NAMALWA (cell line): ENCODE measurements at regions not wholly inside any gene's neighbourhood (a gene's known extent, or its start where the extent isn't known, plus 50 kb on each side); places are given as distances from the start of the nearest gene placed in this dataset.
"Not testable (repeated sequence)": the region's sequence is repeated elsewhere in the genome, so short reads cannot be mapped to it uniquely, and the experiment has no call there.

Experiments
- DNase-seq: peaks from one replicate; pipeline ENCODE4 v3.0.0-alpha.2; 2015; ENCODE audit warnings: low spot score

- no peak for DNase-seq
These were observed 313.2 kb upstream of the B3GAT1 start for GRCh38 chr11:134725211-134725610.

GRCh38 chr11:134724779-134725140 is 312.7 kb upstream of the B3GAT1 start:
- no peak for DNase-seq

DNA sequence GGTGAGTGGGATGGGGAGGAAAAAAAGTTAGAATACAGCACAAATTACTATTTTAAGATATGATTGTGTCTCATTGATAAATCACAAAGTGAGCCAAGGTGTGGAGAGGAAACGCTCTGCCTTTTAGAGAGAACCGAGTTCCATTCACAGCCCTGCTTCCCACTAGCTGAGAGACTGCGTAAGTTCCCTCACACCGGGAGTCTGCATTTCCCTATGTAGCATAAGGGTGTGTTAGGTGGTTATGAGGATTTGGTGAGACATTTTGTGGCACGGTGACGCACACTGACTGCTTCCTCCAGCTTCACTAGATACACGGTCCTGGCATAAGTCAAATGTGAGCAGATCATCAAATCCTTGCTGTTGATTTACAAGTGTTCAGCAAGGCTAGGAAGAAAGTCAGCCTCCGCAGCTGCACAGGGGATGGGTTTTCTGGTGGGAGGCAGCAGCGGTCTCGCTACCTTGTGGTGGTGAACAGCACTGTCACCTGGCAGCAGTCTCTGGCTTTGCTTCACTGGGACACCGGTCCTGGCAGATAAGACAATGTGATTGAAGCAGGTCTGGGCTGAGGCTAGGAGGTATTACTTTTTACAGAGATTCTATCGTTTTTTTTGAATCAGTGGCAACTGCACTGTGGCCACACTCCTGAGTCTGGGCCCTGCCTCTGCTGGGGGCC is 312.2 kb upstream of the B3GAT1 start:
- no peak for DNase-seq

DNA sequence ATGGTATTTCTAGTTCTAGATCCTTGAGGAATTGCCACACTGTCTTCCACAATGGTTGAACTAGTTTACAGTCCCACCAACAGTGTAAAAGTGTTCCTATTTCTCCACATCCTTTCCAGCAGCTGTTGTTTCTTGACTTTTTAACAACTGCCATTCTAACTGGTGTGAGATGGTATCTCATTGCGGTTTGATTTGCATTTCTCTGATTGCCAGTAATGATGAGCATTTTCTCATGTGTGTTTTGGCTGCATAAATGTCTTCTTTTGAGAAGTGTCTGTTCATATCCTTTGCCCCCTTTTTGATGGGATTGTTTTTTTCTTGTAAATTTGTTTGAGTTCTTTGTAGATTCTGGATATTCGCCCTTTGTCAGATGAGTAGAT is 308.6 kb upstream of the B3GAT1 start:
- DNase-seq, result not testable (repeated sequence)

GRCh38 chr11:134719940-134720690 is 308.1 kb upstream of the B3GAT1 start:
- not testable (repeated sequence) for DNase-seq

GRCh38 chr11:134719397-134719796 is 307.4 kb upstream of the B3GAT1 start:
- no peak for DNase-seq

- DNase-seq, result no peak
These were observed 304.5 kb upstream of the B3GAT1 start for GRCh38 chr11:134716582-134716981.

- DNase-seq, result no peak
These were observed 302.1 kb upstream of the B3GAT1 start for GRCh38 chr11:134714021-134714656.

DNA sequence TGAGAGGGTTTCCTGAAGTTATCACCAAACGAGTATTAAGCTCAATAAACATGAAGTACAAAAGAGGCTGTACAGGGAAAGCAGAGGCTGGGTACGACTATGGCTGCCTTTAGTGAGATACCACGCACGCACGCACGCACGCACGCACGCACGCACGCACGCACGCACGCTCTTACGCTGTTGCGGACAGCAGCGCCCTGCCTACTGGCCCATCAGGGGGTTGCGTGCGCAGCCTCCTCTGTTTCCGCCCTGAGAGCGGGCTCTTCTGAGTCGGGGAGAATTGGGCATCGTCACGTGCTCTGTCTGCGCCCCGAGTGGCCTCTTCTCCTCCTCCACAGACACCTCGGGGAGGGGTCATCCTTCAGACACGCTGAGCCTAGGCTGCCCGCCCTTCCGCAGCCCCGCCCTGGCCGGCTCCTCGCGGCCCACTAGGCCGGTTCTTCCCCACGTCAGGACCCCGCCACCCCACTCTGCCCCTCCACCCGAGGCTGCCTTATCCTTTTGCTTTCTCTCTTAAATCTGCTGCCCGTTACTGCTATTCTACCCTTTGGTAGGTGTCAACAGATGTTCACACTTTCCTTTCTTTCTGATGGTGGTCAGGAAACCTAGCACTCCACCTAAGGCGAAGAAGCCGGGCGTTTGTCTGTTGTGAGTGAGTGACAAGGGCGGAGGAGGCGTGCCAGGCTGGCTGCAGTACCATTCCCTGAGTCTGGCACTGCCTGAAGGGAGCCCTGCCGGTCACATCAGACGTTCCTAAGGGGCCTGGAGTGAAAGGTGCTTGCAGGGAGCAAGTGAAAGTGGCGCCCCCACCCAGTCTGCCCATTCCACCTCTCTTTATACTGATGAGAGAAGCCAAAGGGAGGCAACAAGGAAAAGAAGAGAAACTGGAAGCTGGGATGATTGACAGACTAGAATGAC is 300.4 kb upstream of the B3GAT1 start:
- no peak for DNase-seq

- no peak for DNase-seq
These were observed 299.5 kb upstream of the B3GAT1 start for GRCh38 chr11:134711588-134711987.

GRCh38 chr11:134710861-134711407 is 298.9 kb upstream of the B3GAT1 start:
- DNase-seq, result no peak

DNA sequence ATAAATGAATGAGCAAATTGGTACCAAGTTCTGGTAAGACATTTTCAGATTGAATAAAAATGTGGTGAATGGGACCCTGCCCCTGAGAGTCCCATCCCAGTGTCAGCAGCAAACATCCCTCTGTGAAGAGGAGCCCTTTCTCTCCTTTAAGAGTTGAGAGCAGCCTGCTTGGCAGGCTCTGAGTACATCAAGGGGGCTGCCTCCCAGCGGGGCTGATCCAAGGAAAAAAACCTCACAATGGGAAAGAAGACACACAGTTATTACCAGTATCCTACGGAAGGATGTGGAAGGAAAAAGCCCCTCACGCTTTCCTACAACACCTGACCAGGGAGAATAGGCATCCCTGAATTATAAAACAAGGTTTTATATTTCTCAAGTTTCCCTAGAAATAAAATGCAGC is 293.8 kb upstream of the B3GAT1 start:
- no peak for DNase-seq

DNA sequence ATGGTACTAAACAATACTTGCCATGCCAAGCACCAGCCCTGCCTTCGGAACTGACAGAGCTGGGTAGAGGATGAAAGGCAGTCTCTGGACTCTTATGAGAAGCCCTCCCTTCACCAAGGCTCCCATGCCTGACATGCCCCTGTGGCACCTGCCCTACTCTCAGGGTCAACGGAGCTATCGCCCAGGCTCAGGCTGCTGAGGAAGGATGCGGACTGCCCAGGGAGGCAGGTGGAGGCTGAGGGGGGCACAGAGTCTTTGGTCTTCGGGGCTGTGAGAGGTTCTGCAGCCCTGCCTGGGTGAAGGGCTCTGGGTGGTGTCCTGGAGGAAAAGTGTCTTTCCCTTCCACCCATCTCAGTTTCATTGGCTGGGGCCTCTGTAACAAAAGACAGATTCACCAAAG is 290.8 kb upstream of the B3GAT1 start:
- no peak for DNase-seq

DNA sequence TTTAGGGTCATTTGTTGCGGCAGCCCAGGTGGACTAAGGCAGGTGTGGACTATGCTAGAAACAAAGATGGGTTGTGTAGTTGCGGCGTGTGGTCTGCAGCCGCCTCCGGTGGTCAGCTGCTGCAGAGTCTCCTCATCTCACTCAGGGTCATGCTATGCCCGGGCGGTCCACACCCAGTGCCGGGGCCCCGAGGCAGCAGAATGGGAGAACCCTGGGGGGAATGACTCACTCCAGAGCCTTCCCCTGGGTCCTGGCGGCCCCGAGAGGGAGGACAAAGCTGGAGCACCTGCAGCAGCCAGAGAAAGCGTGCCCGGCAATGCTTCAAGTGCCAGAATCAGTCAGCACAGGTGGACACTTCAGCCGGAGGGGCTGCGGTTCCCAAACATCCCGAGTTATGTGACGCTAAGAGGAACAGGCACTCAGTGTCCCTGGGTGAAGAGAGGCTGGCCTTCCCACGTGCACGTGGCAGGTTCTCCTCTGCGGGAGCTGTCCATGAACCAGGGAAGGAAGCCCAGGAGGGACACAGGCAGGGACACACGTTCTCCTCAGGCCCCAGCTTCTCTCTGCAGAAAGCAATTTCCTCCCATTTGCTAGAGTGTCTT is 289.6 kb upstream of the B3GAT1 start:
- no peak for DNase-seq

GRCh38 chr11:134700101-134700640 is 288.1 kb upstream of the B3GAT1 start:
- DNase-seq, result no peak

GRCh38 chr11:134696455-134696854 is 284.4 kb upstream of the B3GAT1 start:
- DNase-seq, result no peak

DNA sequence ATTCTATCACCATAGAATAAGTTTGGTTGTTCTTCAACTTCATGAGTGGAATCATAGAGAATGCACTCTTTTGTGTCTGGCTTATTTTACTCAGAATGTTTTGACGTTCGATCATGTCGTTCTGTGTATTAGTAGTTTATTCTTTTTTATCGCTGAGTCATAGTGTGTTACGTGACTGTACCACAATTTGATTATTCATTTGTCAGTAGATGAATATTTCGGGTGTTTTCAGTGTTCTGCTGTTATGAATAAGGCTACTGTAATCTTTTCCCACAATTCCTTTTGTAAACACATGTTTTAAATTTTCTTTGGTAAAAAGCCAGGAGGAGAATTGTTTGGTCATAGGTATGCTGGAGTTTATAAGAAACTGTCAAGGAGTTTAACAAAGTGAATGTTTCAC is 279.9 kb upstream of the B3GAT1 start:
- DNase-seq, result no peak

DNA sequence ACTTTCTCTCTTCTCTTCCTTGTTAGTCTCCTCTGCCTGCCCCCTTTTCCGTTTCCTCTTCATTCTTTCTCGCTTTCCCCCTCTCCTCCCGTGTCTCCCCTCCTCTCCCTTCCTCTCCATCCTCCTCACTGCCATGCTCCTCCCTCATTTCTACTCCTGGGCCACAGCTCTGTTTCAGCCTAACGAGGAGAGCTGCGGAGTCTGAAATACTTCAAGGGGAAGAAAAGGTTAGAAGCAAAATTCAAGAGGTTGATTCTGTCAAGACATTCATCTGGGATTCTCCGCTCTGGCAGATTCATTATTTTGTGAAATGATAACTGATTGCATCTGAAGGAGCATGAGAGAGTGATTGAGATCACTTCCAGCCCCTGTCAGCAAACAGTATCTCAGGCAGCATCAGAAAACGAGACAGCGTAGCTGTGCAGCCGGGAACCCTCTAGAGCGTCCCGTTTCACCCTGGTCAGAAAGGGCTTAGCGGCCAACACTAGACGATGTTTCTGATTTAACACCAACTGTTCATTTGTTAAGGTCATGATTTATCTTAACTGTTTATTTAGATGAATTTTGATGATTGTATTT is 279.3 kb upstream of the B3GAT1 start:
- DNase-seq, result no peak

DNA sequence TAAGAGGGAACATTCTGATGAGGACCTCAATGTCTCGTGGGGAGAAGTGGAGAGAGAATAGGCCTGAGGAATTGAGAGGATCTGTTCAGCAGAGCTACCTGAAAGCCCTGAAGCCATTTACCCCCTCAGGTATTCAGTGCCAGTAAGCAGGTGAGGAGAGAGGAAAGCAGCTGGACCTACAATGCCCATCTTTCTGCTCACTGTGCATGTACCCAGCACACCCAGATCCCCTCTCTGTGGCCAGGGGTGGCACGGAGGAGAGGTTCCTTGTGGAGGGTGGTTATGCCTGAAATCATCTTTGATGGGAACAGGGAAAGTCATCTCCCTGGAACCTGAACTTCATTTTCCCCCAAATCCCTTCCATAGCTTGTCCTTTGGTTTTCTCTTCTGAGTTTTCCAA is 277.8 kb upstream of the B3GAT1 start:
- DNase-seq, result no peak

GRCh38 chr11:134687548-134687947 is 275.5 kb upstream of the B3GAT1 start:
- no peak for DNase-seq

DNA sequence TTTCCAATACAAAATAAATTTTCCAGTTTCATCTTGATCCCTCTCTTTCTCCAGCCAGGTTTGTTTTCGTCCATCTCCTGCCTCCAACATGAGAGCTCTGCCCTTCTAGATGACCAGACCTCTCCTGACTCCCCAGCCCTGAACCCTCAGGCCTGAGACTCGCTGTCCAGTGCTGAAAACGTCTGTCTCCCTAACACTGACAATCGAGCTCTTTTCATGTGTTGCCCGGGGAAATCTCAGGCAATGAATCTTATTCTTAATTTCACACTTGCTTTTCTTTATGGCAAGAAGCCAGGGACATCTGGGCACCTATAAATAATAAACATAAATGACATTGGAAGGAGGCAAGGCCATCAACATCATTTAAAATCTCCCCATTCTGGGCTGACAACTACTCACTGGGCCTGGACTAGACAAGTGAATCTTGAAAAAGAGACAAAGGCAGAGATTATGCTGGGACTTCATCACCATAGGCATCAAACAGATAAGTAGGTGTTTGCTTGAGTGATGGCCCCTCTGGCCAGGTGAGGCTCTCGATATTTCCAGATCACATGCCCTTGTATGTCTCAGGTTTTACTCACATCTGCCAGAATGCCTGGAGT is 274.5 kb upstream of the B3GAT1 start:
- no peak for DNase-seq
